AG08396 (cell line): ENCODE measurements at regions not wholly inside any gene's neighbourhood (a gene's known extent, or its start where the extent isn't known, plus 50 kb on each side); places are given as distances from the start of the nearest gene placed in this dataset.

Experiments used
- DNase-seq: peaks from one replicate; pipeline ENCODE4 v3.0.0; 2012; ENCODE audit warnings: low spot score, mixed read lengths

- no peak for DNase-seq
Observed at GRCh38 chr1:114224196-114224907, 70.7 kb upstream of the SYT6 start.

- DNase-seq, result no peak
Observed at GRCh38 chr1:114222920-114223319, 69.3 kb upstream of the SYT6 start.

GRCh38 chr1:114219172-114219868 lies 65.7 kb upstream of the SYT6 start:
- DNase-seq, result peak; percentile 18

- DNase-seq, result no peak
Observed at GRCh38 chr1:114218361-114219171, 64.9 kb upstream of the SYT6 start.

GRCh38 chr1:114216431-114217173 lies 62.9 kb upstream of the SYT6 start:
- no peak for DNase-seq

GRCh38 chr1:114215436-114215835 lies 61.8 kb upstream of the SYT6 start:
- peak; percentile 15 for DNase-seq

- DNase-seq, result no peak
Observed at GRCh38 chr1:114214016-114214415, 60.3 kb upstream of the SYT6 start.

GRCh38 chr1:114209971-114210370 lies 56.3 kb upstream of the SYT6 start:
- no peak for DNase-seq

GRCh38 chr1:114208714-114209113 lies 55.0 kb upstream of the SYT6 start:
- DNase-seq, result no peak

GRCh38 chr1:114208106-114208505 lies 54.4 kb upstream of the SYT6 start:
- DNase-seq, result no peak

GRCh38 chr1:114207635-114208034 lies 54.0 kb upstream of the SYT6 start:
- DNase-seq, result no peak

- no peak for DNase-seq
Observed at GRCh38 chr1:114206392-114206791, 52.7 kb upstream of the SYT6 start.

GRCh38 chr1:114203595-114204128 lies 50.0 kb upstream of the SYT6 start:
- DNase-seq, result no peak
